ENCODE measurements at regions not wholly inside any gene's neighbourhood (a gene's known extent, or its start where the extent isn't known, plus 50 kb on each side); places are given as distances from the start of the nearest gene placed in this dataset.

DNA sequence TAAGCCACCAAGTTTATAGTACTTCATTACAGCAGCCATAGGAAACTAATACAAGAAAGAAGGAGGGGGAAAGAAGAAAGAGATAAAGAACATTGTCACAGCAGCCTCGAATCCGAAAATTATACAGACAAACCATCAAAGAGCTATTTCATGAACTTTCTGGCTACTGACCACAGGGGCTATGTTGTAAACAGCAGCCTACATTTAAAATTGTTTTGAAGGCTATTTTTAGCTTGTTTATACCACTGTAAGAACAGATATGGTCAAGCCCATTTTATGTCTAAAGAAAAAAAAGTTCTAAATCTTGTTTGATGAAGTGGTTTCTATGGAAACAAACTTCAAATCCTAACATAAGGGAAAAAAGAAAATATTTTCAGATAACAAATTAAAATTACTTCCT is 282.1 kb downstream of the GABRG1 start:
- no peak for TF ChIP-seq EZH2 (IDR thresholded peaks at IDR 0.05; ENCODE audit: insufficient read depth, low read length)
- TF ChIP-seq, protein P1, sequence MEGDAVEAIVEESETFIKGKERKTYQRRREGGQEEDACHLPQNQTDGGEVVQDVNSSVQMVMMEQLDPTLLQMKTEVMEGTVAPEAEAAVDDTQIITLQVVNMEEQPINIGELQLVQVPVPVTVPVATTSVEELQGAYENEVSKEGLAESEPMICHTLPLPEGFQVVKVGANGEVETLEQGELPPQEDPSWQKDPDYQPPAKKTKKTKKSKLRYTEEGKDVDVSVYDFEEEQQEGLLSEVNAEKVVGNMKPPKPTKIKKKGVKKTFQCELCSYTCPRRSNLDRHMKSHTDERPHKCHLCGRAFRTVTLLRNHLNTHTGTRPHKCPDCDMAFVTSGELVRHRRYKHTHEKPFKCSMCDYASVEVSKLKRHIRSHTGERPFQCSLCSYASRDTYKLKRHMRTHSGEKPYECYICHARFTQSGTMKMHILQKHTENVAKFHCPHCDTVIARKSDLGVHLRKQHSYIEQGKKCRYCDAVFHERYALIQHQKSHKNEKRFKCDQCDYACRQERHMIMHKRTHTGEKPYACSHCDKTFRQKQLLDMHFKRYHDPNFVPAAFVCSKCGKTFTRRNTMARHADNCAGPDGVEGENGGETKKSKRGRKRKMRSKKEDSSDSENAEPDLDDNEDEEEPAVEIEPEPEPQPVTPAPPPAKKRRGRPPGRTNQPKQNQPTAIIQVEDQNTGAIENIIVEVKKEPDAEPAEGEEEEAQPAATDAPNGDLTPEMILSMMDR (IDR thresholded peaks at IDR 0.05; ENCODE audit: insufficient read depth, low read depth, low read length): no peak

Data from astrocyte (in vitro differentiated cells and primary cell).